GM12878 (cell line): ENCODE measurements at regions not wholly inside any gene's neighbourhood (a gene's known extent, or its start where the extent isn't known, plus 50 kb on each side); places are given as distances from the start of the nearest gene placed in this dataset.

Source experiments
- ATAC-seq: fragments of 200-7000 bp; cut with Tn5 transposase; 3 replicates; pipeline ENCODE4 v1.9.1; 2020; ENCODE audit warnings: mild to moderate bottlenecking, moderate library complexity
- BruUV-seq: library from RNA; stranded (reverse); fragments of 400-500 nt; replicated peaks from 2 replicates; lab custom pipeline; 2021; lab: Mats Ljungman, UMichigan
- CTCF ChIA-PET: fragments of 300-600 bp; sonication (Branson Sonifier 250); formaldehyde crosslinking; extraction: SDS; loops from one replicate; lab custom pipeline; 2021; ENCODE audit warnings: inconsistent platforms; lab: Yijun Ruan, JAX
- POLR2A ChIA-PET: fragments of 350-600 bp; formaldehyde crosslinking; extraction: SDS; loops from one replicate; lab custom pipeline; 2021; ENCODE audit warnings: inconsistent platforms; lab: Charles Lee
- RAD21 ChIA-PET: fragments of 300-600 bp; sonication (Branson Sonifier 250); formaldehyde crosslinking; loops from one replicate; lab custom pipeline; 2023; ENCODE audit warnings: antibody characterized with exemption; ENCODE audit not compliant: unreplicated experiment; lab: Charles Lee
- SMC1A ChIA-PET: fragments of 300-600 bp; sonication (Branson Sonifier 250); formaldehyde crosslinking; loops from one replicate; lab custom pipeline; 2023; ENCODE audit not compliant: unreplicated experiment, uncharacterized antibody; lab: Charles Lee
- DNase-seq: peaks from one replicate; pipeline ENCODE4 v3.0.0-alpha.2; 2011; ENCODE audit warnings: low read depth, low spot score
- FAIRE-seq: peaks from 3 replicates; lab custom pipeline; 2011; peaks lifted over from hg19 to GRCh38; lab: Jason Lieb, UNC
- H2AFZ ChIP-seq: 2 replicates; pipeline ENCODE4 v1.6.0; 2011; ENCODE audit warnings: low read depth, low read length, control low read depth; ENCODE audit not compliant: control insufficient read depth
- H3K27ac ChIP-seq: 2 replicates; pipeline ENCODE4 v1.5.1; 2011; ENCODE audit warnings: control low read depth; ENCODE audit not compliant: control insufficient read depth, insufficient read depth
- H3K27me3 ChIP-seq, 2 experiments: replicated peaks in 1 of 2; 2 replicates each; pipeline versions ENCODE4 v1.6.0 to v1.6.1; 2011; ENCODE audit warnings: low read length in 1 of 2; ENCODE audit not compliant: control insufficient read depth in 2 of 2, insufficient read depth in 2 of 2
- H3K36me3 ChIP-seq, 2 experiments: 2 replicates each; pipeline ENCODE4 v1.5.1; 2011; ENCODE audit warnings: low read length in 1 of 2; ENCODE audit not compliant: control insufficient read depth in 2 of 2, insufficient read depth in 2 of 2
- H3K4me1 ChIP-seq: 2 replicates; pipeline ENCODE4 v1.6.1; 2011; ENCODE audit warnings: mild to moderate bottlenecking, low read length, moderate library complexity, mixed read lengths; ENCODE audit not compliant: control insufficient read depth, insufficient read depth
- H3K4me2 ChIP-seq: 2 replicates; pipeline ENCODE4 v1.6.0; 2011; ENCODE audit warnings: control low read depth; ENCODE audit not compliant: control insufficient read depth, insufficient read depth
- H3K4me3 ChIP-seq: fragments of 200-600 bp; sonication (generic); 2 replicates; pipeline ENCODE4 v1.5.1; 2016
- H3K79me2 ChIP-seq: 2 replicates; pipeline ENCODE4 v1.6.0; 2011; ENCODE audit warnings: low read length; ENCODE audit not compliant: control insufficient read depth, insufficient read depth
- H3K9ac ChIP-seq: 2 replicates; pipeline ENCODE4 v1.8.0; 2011; ENCODE audit warnings: low read length, control low read depth, mixed read lengths; ENCODE audit not compliant: control insufficient read depth, insufficient read depth
- H3K9me3 ChIP-seq: replicated peaks from 3 replicates; pipeline ENCODE4 v1.5.1; 2011; ENCODE audit warnings: mild to moderate bottlenecking, low read length; ENCODE audit not compliant: control insufficient read depth, insufficient read depth
- H4K20me1 ChIP-seq: 2 replicates; pipeline ENCODE4 v1.6.0; 2011; ENCODE audit not compliant: control insufficient read depth, insufficient read depth
- CBFB ChIP-seq: IDR thresholded peaks from 2 replicates; pipeline ENCODE4 v1.6.1; 2016; ENCODE audit warnings: antibody characterized with exemption, low read depth
- EP300 ChIP-seq, 2 experiments: fragments of 150-350 bp in 1 of 2; IDR thresholded peaks; 2 replicates each; pipeline ENCODE4 v1.6.1; 2011 to 2012; ENCODE audit warnings: low read depth in 2 of 2, low read length in 2 of 2, borderline replicate concordance in 1 of 2, improper control_type of control experiment in 1 of 2, inconsistent platforms in 1 of 2; ENCODE audit not compliant: control insufficient read depth in 1 of 2
- FOS ChIP-seq: IDR thresholded peaks from 3 replicates; pipeline ENCODE4 v1.6.1; 2011; ENCODE audit warnings: borderline replicate concordance; ENCODE audit not compliant: insufficient read length; ENCODE audit errors: extremely low read depth
- HDAC6 ChIP-seq: fragments of 200-600 bp; sonication (generic); IDR thresholded peaks from one replicate; pipeline ENCODE4 v1.8.0; 2017; ENCODE audit warnings: antibody characterized with exemption; ENCODE audit not compliant: unreplicated experiment
- MXI1 ChIP-seq: fragments of 150-350 bp; IDR thresholded peaks from 2 replicates; pipeline ENCODE4 v1.6.1; 2011; ENCODE audit warnings: low read depth, mild to moderate bottlenecking, inconsistent platforms, low read length, improper control_type of control experiment
- SKIL ChIP-seq: fragments of 450-650 bp; IDR thresholded peaks from 2 replicates; pipeline ENCODE4 v1.6.1; 2017; ENCODE audit warnings: mild to moderate bottlenecking, low read depth, inconsistent platforms; ENCODE audit not compliant: poor library complexity, severe bottlenecking
- WGBS: methylation state at CpG from one replicate; pipeline ENCODE4 v1.1.6; 2016; ENCODE audit warnings: low lambda C conversion rate; ENCODE audit not compliant: insufficient replicate concordance, insufficient coverage; ENCODE audit errors: missing lambda C conversion rate; 5-methylcytosine and 5-hydroxymethylcytosine counted together
- in situ Hi-C: fragments of 300-500 bp; cut with MboI; formaldehyde crosslinking; loops from 9 replicates; pipeline ENCODE4 v1.14.3; 2018; ENCODE audit warnings: mixed read lengths
- intact Hi-C: fragments of 100-400 bp; cut with micrococcal nuclease; formaldehyde crosslinking; loops from one replicate; pipeline ENCODE4 v1.14.2; 2022; ENCODE audit not compliant: unreplicated experiment
- TF ChIP-seq, protein P1 (sequence below): fragments of 450-650 bp; IDR thresholded peaks from 2 replicates; pipeline ENCODE4 v1.6.1; 2016; ENCODE audit warnings: mild to moderate bottlenecking

- BruUV-seq = no TSS peak
- DNase-seq = no peak
- Histone ChIP-seq H3K27me3 (no peaks in the 10 kb centered on the region), H2AFZ (no peak overlapping the region), H3K4me2 (no peak overlapping the region), H3K4me1 (no peaks in the 10 kb centered on the region), H3K79me2 (no peaks in the 10 kb centered on the region)
- no peak for FAIRE-seq
- intact Hi-C loops = no loop called here
- ChIA-PET RAD21 (no interaction called here), POLR2A (no interaction called here)
- in situ Hi-C loops = no loop called here
- TF ChIP-seq SKIL (no peak), FOS (no peak), HDAC6 (no peak), CBFB (no peak), MXI1 (no peak), EP300 (IDR thresholded peaks at IDR 0.05; ENCODE audit: borderline replicate concordance in 1 of 2, control insufficient read depth in 1 of 2, low read depth in 2 of 2, low read length in 2 of 2) (no peak)
- TF ChIP-seq, protein P1, sequence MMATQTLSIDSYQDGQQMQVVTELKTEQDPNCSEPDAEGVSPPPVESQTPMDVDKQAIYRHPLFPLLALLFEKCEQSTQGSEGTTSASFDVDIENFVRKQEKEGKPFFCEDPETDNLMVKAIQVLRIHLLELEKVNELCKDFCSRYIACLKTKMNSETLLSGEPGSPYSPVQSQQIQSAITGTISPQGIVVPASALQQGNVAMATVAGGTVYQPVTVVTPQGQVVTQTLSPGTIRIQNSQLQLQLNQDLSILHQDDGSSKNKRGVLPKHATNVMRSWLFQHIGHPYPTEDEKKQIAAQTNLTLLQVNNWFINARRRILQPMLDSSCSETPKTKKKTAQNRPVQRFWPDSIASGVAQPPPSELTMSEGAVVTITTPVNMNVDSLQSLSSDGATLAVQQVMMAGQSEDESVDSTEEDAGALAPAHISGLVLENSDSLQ = no peak
- TF ChIP-seq, all 136 proteins: peak for 0
- no peaks in the 10 kb centered on the region for H3K9me3 ChIP-seq
- ChIA-PET CTCF (no interaction called here), SMC1A (no interaction called here)
- H3K36me3 ChIP-seq = no peaks in the 10 kb centered on the region
- no peaks in the 10 kb centered on the region for H4K20me1 ChIP-seq
- no peak overlapping the region for H3K27ac ChIP-seq
- WGBS = 0% methylated on average over 1 of the region's 1 CpG
- H3K4me3 ChIP-seq = no peak overlapping the region
- ATAC-seq = no peak
- H3K9ac ChIP-seq = no peak overlapping the region
Observed at GRCh38 chr2:211247751-211248150, 691.4 kb downstream of the CPS1 start.
